ENCODE measurements at regions not wholly inside any gene's neighbourhood (a gene's known extent, or its start where the extent isn't known, plus 50 kb on each side); places are given as distances from the start of the nearest gene placed in this dataset.

- ATAC-seq (no peak), FAIRE-seq (no peak), DNase-seq (ENCODE audit: extremely low read depth in 1 of 4, low spot score in 3 of 4) (peak in 2 of 4 experiments; percentile 6)
- no peaks in the 10 kb centered on the region for H4K20me1 ChIP-seq (replicated peaks; ENCODE audit: control insufficient read depth, insufficient read depth, low read length)
- 0% methylated on average over 5 of the region's 5 CpGs for WGBS (ENCODE audit: insufficient coverage, low coverage, missing lambda C conversion rate)
- H2AFZ ChIP-seq (ENCODE audit: low read depth, low read length), result no peak overlapping the region
- ChIA-PET CTCF (ENCODE audit: low intra/inter-chr PET ratio) (no interaction called here), POLR2A (no interaction called here)
- no peaks in the 10 kb centered on the region for H3K27me3 ChIP-seq (ENCODE audit: control insufficient read depth in 2 of 2, insufficient read depth in 2 of 2, low read length in 2 of 2)
- no peaks in the 10 kb centered on the region for H3K9me3 ChIP-seq (replicated peaks; ENCODE audit: control insufficient read depth, insufficient read depth, low read depth, low read length)
- no peaks in the 10 kb centered on the region for H3K79me2 ChIP-seq (ENCODE audit: control insufficient read depth, insufficient read depth, low read length)
- peaks cover 0 to 4% of the 10 kb centered on the region in 2 experiments; a peak in 2 of 5 replicates for H3K4me1 ChIP-seq (replicated peaks in 1 of 2; ENCODE audit: control insufficient read depth in 2 of 2, insufficient read depth in 2 of 2, low read length in 2 of 2)
- H3K9ac ChIP-seq (ENCODE audit: insufficient read depth in 1 of 2, low read depth in 2 of 2, low read length in 2 of 2), result no peak overlapping the region
- H3K9me1 ChIP-seq (ENCODE audit: control insufficient read depth, insufficient read depth, low read length), result no peaks in the 10 kb centered on the region
- no TSS peak for BruUV-seq (replicated peaks)
- intact Hi-C loops (cut with micrococcal nuclease) (no loop called here), in situ Hi-C loops (cut with MboI) (no loop called here)
- H3K27ac ChIP-seq (ENCODE audit: extremely low read depth, low read depth, low read length), result no peak overlapping the region
- H3K4me2 ChIP-seq (ENCODE audit: insufficient read depth, low read length), result no peak overlapping the region
- H3K4me3 ChIP-seq, result no peak overlapping the region
- no peaks in the 10 kb centered on the region for H3K36me3 ChIP-seq (ENCODE audit: control insufficient read depth, insufficient read depth, low read length)
- TF ChIP-seq ESRRA (IDR thresholded peaks at IDR 0.05; ENCODE audit: borderline replicate concordance, low read depth) (no peak), ZNF318 (IDR thresholded peaks at IDR 0.05; ENCODE audit: borderline replicate concordance in 1 of 2, low read depth in 1 of 2) (no peak), RBFOX2 (IDR thresholded peaks at IDR 0.05; ENCODE audit: low read depth, low read length) (no peak), CBFA2T3 (IDR thresholded peaks at IDR 0.05) (0 out of 2 replicates have a peak, but pooled peaks have one; percentile 18), RBM17 (IDR thresholded peaks at IDR 0.05; ENCODE audit: borderline replicate concordance, low read depth, low read length) (no peak), NFIC (IDR thresholded peaks at IDR 0.05) (peak; percentile 42; the same call in 1 of the 2 replicates)
Observed at GRCh38 chrX:17922303-17922702, 61.2 kb upstream of the RAI2 start.

Measured in K562 (cell line).